A549 (cell line): ENCODE measurements at regions not wholly inside any gene's neighbourhood (a gene's known extent, or its start where the extent isn't known, plus 50 kb on each side); places are given as distances from the start of the nearest gene placed in this dataset.

Experiments used
- CTCF ChIP-seq: fragments of >200 bp; sonication (Bioruptor Twin); formaldehyde crosslinking; IDR thresholded peaks from 3 replicates; pipeline ENCODE4 v1.5.1; 2016
- E2F6 ChIP-seq: IDR thresholded peaks from 2 replicates; pipeline ENCODE4 v1.6.1; 2012; ENCODE audit warnings: low read depth, borderline replicate concordance
- EP300 ChIP-seq, 2 experiments: fragments of >200 bp; sonication (Bioruptor Twin); formaldehyde crosslinking; IDR thresholded peaks; 2 replicates in 1 of 2; 3 replicates in 1 of 2; pipeline ENCODE4 v1.6.1; 2016 to 2017
- HDAC2 ChIP-seq: fragments of 200-600 bp; sonication (generic); IDR thresholded peaks from 2 replicates; pipeline ENCODE4 v1.6.1; 2016
- MYC ChIP-seq: IDR thresholded peaks from 2 replicates; pipeline ENCODE4 v1.6.1; 2012; ENCODE audit warnings: mild to moderate bottlenecking, inconsistent platforms, low read length, improper control_type of control experiment, borderline replicate concordance
- PHF8 ChIP-seq: fragments of 200-600 bp; sonication (generic); IDR thresholded peaks from 2 replicates; pipeline ENCODE4 v1.6.1; 2016; ENCODE audit warnings: low read depth, mild to moderate bottlenecking, antibody characterized with exemption, moderate library complexity, borderline replicate concordance
- POLR2A ChIP-seq: IDR thresholded peaks from 2 replicates; pipeline ENCODE4 v1.6.1; 2012; ENCODE audit warnings: mild to moderate bottlenecking, low read length
- RARB ChIP-seq: fragments of 250-450 bp; sonication (Bioruptor Pico); IDR thresholded peaks from 2 replicates; pipeline ENCODE4 v1.8.0; 2021; ENCODE audit warnings: mild to moderate bottlenecking, moderate library complexity
- REST ChIP-seq: fragments of 200-600 bp; sonication (generic); IDR thresholded peaks from 2 replicates; pipeline ENCODE4 v1.6.1; 2016; ENCODE audit warnings: antibody characterized with exemption, mild to moderate bottlenecking, moderate library complexity
- RFX5 ChIP-seq: fragments of 450-650 bp; IDR thresholded peaks from 2 replicates; pipeline ENCODE4 v1.7.1; 2014; ENCODE audit warnings: antibody characterized with exemption, mild to moderate bottlenecking, moderate library complexity

GRCh38 chr4:68748181-68748991 is 67.4 kb upstream of the UGT2B10 start:
- TF ChIP-seq RARB (CRISPR knock-in tag) (no peak), CTCF (no peak), HDAC2 (no peak), EP300 (IDR thresholded peaks at IDR 0.05) (no peak), POLR2A (no peak), E2F6 (no peak), PHF8 (no peak), RFX5 (no peak), REST (no peak), MYC (no peak)
